ENCODE measurements at regions not wholly inside any gene's neighbourhood (a gene's known extent, or its start where the extent isn't known, plus 50 kb on each side); places are given as distances from the start of the nearest gene placed in this dataset.
A peak's percentile ranks its signal among the peaks of the same experiment; 100 is the strongest.

DNA sequence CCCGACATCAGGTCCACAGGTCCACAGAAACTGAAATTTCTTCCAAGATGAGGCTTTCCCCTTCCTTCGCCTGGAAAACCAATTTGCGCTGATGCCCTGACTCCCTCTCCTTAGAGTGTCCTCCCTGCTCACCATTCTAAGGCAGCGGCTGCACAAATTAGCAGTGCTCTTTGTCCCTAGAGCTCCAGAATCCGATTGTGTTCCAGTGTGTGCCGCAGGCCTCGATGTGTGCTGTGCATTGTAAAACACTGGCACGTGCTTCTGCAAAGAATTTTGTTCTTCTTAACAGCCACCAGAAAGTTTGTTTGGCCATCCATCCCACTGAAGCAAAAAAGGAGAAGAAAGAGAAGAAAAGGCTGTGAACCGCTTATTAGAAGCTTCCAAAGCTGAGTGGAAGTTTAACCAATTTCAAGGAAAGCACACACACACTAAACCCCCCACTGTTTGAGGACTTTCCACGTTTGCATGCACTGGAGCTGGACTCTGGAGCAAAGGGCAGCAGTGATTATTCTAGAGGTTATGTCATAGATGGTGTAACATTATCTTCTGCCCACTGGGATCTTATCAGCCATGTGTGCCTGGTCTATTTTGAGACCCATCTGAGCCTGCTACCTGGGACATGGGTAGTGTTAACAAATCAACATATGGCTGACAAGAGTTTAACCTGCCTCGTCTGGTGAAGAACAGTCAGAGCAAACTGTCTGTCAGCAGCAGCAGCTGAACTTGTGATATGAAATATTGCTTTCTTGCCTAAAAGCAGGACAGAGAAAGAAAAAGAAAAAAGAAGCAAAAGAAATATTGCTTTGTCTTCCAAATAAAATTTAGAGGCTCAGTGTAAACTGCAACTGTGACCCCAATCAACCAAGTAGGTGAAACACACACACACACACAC, 64.9 kb upstream of the RREB1 start:
- no peak for DNase-seq

DNA sequence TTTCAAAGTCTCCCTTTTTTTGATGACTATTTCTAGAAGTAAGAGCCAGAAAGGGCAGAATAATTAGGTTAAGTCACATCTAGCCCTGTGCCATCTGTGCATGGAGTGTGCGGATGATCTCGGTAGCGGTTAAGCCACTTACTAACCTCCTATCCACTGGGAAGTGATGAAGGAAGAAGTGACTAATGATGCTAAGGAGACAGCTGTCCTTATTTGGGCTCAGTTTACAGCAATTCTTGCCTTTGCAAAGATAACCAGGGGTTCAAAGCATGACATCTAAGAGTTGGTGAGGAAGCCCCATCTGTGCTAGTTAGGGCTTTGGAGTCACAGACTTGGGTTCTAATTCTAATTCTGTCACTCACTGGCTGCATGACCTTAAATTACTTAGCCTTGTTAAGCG, 62.4 kb upstream of the RREB1 start:
- no peak for DNase-seq

DNA sequence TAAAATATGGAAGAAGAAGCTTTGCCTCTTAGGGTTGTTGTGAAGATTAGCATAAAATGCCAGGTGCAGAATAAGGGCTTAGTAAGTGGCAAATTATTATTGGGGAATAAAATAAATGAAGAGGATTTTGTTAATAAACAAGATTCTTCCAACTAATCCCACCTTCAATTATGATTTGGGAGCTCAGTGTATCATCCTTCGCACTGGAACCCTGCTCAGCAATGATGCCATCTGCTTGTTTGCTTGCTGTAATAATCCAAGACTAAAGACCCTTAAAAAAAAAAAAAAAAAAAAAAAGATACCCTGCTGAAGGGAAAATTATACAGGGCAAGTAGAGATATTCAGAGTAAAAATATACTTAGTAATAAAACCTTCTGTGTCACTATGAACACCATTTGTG, 62.0 kb upstream of the RREB1 start:
- DNase-seq, result no peak

DNA sequence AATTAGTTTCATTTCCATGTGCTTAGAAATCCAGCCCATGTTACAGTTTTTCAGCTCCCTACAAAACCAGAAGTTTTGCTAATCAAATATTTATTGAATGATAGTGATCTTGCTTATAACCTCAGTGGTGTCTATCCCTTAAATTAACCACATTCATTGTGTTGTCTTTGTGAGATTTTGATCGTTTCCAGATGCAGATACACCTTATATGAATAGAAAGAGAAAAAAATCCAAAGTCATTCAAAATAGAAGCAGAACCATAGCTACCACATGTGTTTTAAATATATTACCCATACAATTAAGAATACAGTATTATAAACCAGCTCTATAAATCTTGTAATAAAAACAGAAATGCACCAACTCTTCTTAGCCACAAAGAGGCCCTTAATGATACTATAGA, 60.6 kb upstream of the RREB1 start:
- DNase-seq, result no peak

DNA sequence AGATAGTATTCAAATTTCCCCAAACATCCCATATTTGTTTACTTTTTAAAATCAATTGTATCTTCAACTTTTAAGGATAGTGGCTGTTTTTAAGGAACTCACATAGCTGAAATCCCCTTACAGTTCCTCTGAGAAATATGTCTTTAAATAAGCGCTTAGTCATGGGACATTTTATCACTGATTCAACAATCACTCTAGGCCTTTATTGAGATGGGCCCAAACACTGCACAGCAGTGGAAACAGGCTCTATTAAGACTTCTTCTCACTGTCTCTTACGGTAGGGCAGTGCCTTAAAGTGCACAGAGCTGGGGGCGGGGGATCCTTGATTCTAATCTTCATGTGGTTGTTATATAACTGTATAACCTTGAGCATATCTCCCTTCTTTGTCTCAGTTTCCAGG, 59.8 kb upstream of the RREB1 start:
- no peak for DNase-seq

DNA sequence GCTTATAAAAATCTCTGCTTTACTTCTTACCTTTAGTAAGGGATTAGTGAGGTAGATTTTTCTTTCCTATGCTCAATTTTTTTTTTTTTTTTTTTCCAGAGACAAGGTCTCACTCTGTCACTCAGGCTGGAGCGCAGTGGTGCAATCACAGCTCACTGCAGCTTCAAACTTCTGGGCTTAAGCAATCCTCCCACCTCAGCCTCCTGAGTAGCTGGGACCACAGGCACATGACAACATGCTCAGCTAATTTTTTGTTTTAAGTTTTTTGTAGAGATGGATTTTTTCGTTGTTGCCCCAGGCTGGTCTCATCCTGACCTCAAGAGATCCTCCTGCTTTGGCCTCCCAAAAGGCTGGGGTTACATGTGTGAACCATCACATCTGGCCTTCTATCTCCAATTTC, 58.9 kb upstream of the RREB1 start:
- no peak for DNase-seq

DNA sequence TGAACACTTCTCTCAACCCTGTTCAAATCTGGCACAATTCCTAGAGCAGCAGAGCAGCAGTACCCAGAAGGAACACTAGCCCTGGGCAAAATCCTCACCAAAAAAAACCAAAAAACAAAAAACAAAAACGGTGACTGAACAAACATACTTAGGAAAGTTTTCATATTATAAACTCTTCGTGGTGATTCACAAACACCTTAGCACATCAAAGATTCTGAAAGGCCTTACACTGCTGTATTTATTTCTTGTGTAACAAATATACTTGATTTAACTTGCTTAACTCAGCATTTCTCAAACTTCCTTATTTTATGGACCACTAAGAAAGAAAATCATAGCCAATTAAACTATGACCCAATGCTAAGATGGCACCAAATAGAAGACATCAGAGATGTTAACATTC, 57.8 kb upstream of the RREB1 start:
- no peak for DNase-seq

DNA sequence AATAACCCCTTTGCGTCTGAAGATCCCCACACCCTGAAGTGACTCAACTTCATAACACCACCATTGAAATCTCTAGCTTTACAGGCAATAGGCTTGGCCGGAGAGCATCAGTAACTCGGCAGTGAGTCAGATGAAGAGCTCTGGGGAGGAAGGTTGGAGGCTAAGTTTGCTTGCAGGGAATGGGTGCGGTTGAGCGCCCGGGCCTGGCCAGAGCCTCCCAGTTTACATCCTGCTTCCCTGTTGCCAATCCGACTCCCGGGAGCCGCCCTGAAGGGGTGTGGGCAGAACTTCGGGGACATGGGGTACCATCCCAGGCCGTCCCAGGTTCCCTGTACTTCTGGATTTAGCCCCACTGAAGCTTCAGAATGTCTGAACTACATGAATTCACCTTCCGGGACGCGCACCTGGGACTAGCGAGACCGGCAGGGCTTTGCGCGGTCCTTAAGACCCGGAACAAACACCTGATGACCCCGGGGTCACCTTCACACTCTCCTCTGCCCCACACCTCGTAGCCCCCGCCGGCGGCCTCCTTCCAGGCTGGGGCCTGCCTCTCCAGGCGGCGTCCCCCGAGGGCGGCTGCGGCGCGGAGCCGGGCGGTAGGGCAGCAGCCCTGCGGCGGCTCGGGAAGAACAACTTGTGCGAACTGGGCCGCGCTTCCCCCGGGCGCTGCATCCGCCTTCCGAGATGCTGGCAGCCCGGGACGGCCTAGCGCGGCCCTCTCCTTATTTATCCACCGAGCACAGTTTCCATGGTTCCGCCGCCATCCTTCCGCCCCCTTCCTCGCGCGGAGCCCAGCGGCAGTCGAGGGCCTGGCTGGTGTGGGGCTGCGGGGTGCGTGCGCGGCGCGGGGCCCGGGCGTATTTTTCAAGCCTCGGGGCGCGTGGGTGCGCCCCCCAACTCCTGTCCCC, 56.6 kb upstream of the RREB1 start:
- no peak for DNase-seq

DNA sequence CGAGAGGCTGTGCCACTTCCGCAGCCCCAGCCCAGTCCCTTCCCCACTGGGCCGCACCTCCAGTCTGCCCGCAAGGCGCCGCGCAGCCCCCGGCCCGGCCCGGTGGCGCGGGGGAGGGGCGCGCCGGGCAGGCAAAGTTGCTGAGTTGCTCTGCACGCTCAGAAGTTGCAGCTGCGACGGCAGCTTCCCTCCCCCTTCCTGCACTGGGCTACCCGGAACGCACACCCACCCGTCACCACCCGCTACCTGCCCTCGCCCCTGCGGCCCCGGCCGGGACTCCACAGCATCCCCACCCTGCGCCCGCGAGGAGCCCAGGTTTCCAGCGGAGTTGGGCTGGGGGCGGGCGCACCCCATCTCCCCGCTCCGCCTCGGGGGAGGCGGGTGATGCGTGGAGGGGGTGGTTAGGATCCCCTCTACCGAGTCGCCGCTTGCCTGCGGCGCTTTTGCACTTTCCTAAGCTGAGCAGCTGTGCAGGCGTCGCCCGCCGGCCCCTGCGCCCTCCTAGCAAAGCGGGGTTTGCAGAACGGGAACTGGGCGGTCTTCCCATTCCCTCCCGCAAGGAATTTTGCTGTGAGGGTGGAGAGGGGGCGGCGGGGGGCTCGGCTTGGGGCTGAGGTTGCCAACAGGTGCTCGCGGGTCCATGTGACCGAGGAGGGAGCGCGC, 55.9 kb upstream of the RREB1 start:
- DNase-seq, result peak; percentile 27

DNA sequence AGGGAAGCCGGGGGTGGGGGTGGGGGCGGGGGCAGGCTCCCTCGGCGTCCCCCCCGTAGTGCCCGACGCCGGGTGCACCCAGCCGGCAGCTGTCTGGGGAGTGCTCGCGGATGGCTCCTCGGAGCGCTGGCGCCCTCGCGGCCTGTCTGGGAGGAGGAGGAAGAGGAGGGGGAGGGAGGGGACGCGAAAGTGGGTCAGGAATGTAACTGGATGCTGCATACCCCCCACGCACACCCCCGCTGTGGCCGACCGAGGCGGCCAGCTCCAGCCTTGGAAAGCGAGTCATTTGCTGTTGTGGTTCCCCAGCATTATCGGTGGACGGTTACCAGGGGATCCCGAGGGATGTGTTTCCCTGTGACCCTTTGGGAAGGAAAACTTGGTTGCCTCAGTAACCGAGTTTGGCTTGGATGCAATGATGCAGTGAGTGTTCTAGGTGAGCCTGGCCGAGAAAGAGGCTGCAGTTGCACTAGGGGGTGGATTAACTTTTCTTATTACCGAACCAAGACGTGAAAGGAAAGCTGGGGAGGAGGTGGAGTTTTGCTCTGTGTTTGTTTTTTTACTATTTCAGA, 55.2 kb upstream of the RREB1 start:
- DNase-seq, result no peak

DNA sequence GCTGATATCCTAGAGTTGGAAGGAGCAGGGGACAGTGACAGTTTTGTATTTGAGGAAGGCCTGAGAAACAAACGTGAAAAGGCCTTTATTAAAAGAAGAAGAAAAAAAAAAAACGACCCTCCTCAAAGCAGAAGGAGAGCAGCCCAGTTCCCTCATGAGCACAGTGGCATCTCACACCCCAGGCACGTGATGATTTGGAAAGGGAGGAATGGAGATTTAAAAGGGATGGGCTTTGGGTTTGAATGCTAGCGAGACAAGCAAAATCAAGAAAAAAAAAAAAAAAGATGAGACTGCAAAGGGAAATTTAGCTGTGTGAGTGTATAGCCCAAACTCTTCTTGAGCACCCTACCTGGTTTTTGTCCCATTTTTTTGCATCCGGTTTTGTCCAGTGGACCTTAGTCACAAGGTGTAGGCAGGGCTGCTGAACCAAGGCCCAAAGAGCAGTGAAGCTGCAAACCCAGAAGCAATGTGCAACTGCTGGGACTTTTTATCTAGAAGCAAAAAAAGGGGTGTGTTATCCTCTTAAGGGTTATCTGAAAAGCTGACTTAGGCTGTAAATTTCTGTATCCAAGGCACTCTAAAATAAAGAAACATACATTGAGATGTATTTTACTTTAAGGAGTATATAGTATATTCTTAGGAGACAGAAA, 54.5 kb upstream of the RREB1 start:
- DNase-seq, result no peak

All from activated CD4-positive, alpha-beta T cell treated with anti-CD3 and anti-CD28 coated beads, Interleukin-10, Interleukin-2, amounts not matched to agents 100 ng/mL and 50 ng/mL, durations not matched to agents 16 hours and 8 hours (primary cell).